Lower lobe of right lung (tissue), 2 donors: ENCODE measurements at regions not wholly inside any gene's neighbourhood (a gene's known extent, or its start where the extent isn't known, plus 50 kb on each side); places are given as distances from the start of the nearest gene placed in this dataset.
"Not testable (repeated sequence)": the region's sequence is repeated elsewhere in the genome, so short reads cannot be mapped to it uniquely, and the experiment has no call there.

Experiments used
- ATAC-seq, 2 donors: fragments of 200-7000 bp; cut with Tn5 transposase; one replicate each; pipeline ENCODE4 v1.9.1; 2020 to 2022; ENCODE audit warnings: mild to moderate bottlenecking in 2 of 2, moderate library complexity in 2 of 2
- DNase-seq: peaks from one replicate; pipeline ENCODE4 v3.0.0-alpha.2; 2020
- H3K27ac ChIP-seq: fragments of 200-600 bp; one replicate; pipeline ENCODE4 v1.8.0; 2022
- H3K27me3 ChIP-seq: fragments of 200-600 bp; one replicate; pipeline ENCODE4 v1.8.0; 2022; ENCODE audit warnings: low read depth
- H3K36me3 ChIP-seq: fragments of 200-600 bp; one replicate; pipeline ENCODE4 v1.8.0; 2022; ENCODE audit warnings: mild to moderate bottlenecking
- H3K4me1 ChIP-seq: fragments of 200-600 bp; one replicate; pipeline ENCODE4 v1.8.0; 2022
- H3K4me3 ChIP-seq: fragments of 200-600 bp; one replicate; pipeline ENCODE4 v1.8.0; 2022; ENCODE audit warnings: mild to moderate bottlenecking
- H3K9me3 ChIP-seq: fragments of 200-600 bp; one replicate; pipeline ENCODE4 v1.8.0; 2022
- CTCF ChIP-seq: fragments of 200-600 bp; IDR thresholded peaks from one replicate; pipeline ENCODE4 v1.8.0; 2022; ENCODE audit warnings: antibody characterized with exemption, mild to moderate bottlenecking
- intact Hi-C: fragments of 100-400 bp; cut with DNase I; formaldehyde crosslinking; loops from one replicate; pipeline ENCODE4 v1.11.0; 2022
- donor health status: DM: no; HTN: yes; CAD: no; lungs with severe emphysema.

GRCh38 chr9:126068534-126069230, 257.9 kb upstream of the MVB12B start:
- ATAC-seq (no peak), DNase-seq (no peak)
- Histone ChIP-seq H3K27ac (no peak overlapping the region), H3K36me3 (no peaks in the 10 kb centered on the region), H3K27me3 (peaks cover 28% of the 10 kb centered on the region), H3K9me3 (no peaks in the 10 kb centered on the region), H3K4me3 (no peak overlapping the region), H3K4me1 (no peaks in the 10 kb centered on the region)
- TF ChIP-seq CTCF: no peak
- intact Hi-C loops: no loop called here

GRCh38 chr9:126069400-126069955, 257.2 kb upstream of the MVB12B start:
- TF ChIP-seq CTCF: no peak
- Histone ChIP-seq H3K36me3 (no peaks in the 10 kb centered on the region), H3K4me1 (no peaks in the 10 kb centered on the region), H3K27ac (no peak overlapping the region), H3K9me3 (no peaks in the 10 kb centered on the region), H3K27me3 (peaks cover 28% of the 10 kb centered on the region), H3K4me3 (no peak overlapping the region)
- intact Hi-C loops: no loop called here
- DNase-seq: no peak
- ATAC-seq: no peak

GRCh38 chr9:126070058-126070655, 256.5 kb upstream of the MVB12B start:
- peaks cover 28% of the 10 kb centered on the region for H3K27me3 ChIP-seq
- no peak for TF ChIP-seq CTCF
- no peak for DNase-seq

GRCh38 chr9:126071076-126071750, 255.4 kb upstream of the MVB12B start:
- DNase-seq (no peak), ATAC-seq (no peak)
- H3K9me3 ChIP-seq: no peaks in the 10 kb centered on the region
- peaks cover 22% of the 10 kb centered on the region for H3K27me3 ChIP-seq
- no peaks in the 10 kb centered on the region for H3K36me3 ChIP-seq
- H3K4me1 ChIP-seq: no peaks in the 10 kb centered on the region
- no peak overlapping the region for H3K27ac ChIP-seq
- intact Hi-C loops: no loop called here
- no peak for TF ChIP-seq CTCF
- no peak overlapping the region for H3K4me3 ChIP-seq

More at GRCh38 chr9:126070058-126070655, 256.5 kb upstream of the MVB12B start:
- Histone ChIP-seq H3K36me3 (no peaks in the 10 kb centered on the region), H3K27ac (no peak overlapping the region), H3K9me3 (no peaks in the 10 kb centered on the region), H3K4me1 (no peaks in the 10 kb centered on the region), H3K4me3 (no peak overlapping the region)
- ATAC-seq: no peak
- intact Hi-C loops: no loop called here

GRCh38 chr9:126077656-126078055, 249.0 kb upstream of the MVB12B start:
- ATAC-seq, intact Hi-C loops, H3K4me3 ChIP-seq, H3K27me3 ChIP-seq, H3K27ac ChIP-seq, H3K9me3 ChIP-seq, H3K36me3 ChIP-seq, DNase-seq, H3K4me1 ChIP-seq: not testable (repeated sequence)
